HepG2 (cell line): ENCODE measurements at regions not wholly inside any gene's neighbourhood (a gene's known extent, or its start where the extent isn't known, plus 50 kb on each side); places are given as distances from the start of the nearest gene placed in this dataset.

ENCODE experiments used
- EP300 ChIP-seq, 3 experiments: sonication (generic) in 1 of 3; formaldehyde crosslinking in 1 of 3; IDR thresholded peaks; 2 replicates each; pipeline versions ENCODE4 v1.5.1 to v1.6.1; 2011 to 2020; ENCODE audit warnings: low read depth in 2 of 3, low read length in 2 of 3, borderline replicate concordance in 1 of 3, improper control_type of control experiment in 1 of 3, mild to moderate bottlenecking in 1 of 3, missing genetic modification reagents in 1 of 3, moderate library complexity in 1 of 3
- FOSL1 ChIP-seq: sonication (generic); formaldehyde crosslinking; IDR thresholded peaks from 2 replicates; pipeline ENCODE4 v1.9.0; 2021; ENCODE audit warnings: missing genetic modification reagents, borderline replicate concordance
- FOSL2 ChIP-seq: sonication (generic); formaldehyde crosslinking; IDR thresholded peaks from 2 replicates; pipeline ENCODE4 v1.4.0; 2020; ENCODE audit warnings: missing genetic modification reagents
- FOXA1 ChIP-seq, 2 experiments: fragments of 450-650 bp in 1 of 2; sonication (generic) in 1 of 2; formaldehyde crosslinking in 1 of 2; IDR thresholded peaks; 2 replicates each; pipeline versions ENCODE4 v1.4.0 to v1.6.1; 2016 to 2020; ENCODE audit warnings: missing genetic modification reagents in 1 of 2
- GPN1 ChIP-seq: sonication (generic); formaldehyde crosslinking; IDR thresholded peaks from 2 replicates; pipeline ENCODE4 v1.5.1; 2020; ENCODE audit warnings: missing genetic modification reagents, borderline replicate concordance
- JUND ChIP-seq: sonication (generic); formaldehyde crosslinking; IDR thresholded peaks from 2 replicates; pipeline ENCODE4 v1.8.0; 2022; ENCODE audit warnings: mild to moderate bottlenecking, missing genetic modification reagents
- KLF13 ChIP-seq: sonication (generic); formaldehyde crosslinking; IDR thresholded peaks from 2 replicates; pipeline ENCODE4 v1.4.0; 2020; ENCODE audit warnings: mild to moderate bottlenecking, missing genetic modification reagents
- KMT2A ChIP-seq: sonication (generic); formaldehyde crosslinking; IDR thresholded peaks from 2 replicates; pipeline ENCODE4 v1.4.0; 2020; ENCODE audit warnings: missing genetic modification reagents
- LCORL ChIP-seq, 2 experiments: fragments of 450-650 bp in 1 of 2; sonication (generic) in 1 of 2; formaldehyde crosslinking in 1 of 2; IDR thresholded peaks; 2 replicates each; pipeline versions ENCODE4 v1.5.0 to v1.6.1; 2017 to 2020; ENCODE audit warnings: antibody characterized with exemption in 1 of 2, missing genetic modification reagents in 1 of 2
- MYNN ChIP-seq: sonication (generic); formaldehyde crosslinking; IDR thresholded peaks from 2 replicates; pipeline ENCODE4 v1.4.0; 2020; ENCODE audit warnings: mild to moderate bottlenecking, low read depth, missing genetic modification reagents
- NFYB ChIP-seq: sonication (generic); formaldehyde crosslinking; IDR thresholded peaks from 2 replicates; pipeline ENCODE4 v1.4.0; 2020; ENCODE audit warnings: missing genetic modification reagents
- RARA ChIP-seq: IDR thresholded peaks from 2 replicates; pipeline ENCODE4 v1.6.1; 2016; ENCODE audit warnings: missing genetic modification reagents, missing compliant biosample characterization
- SAFB2 ChIP-seq: sonication (generic); formaldehyde crosslinking; IDR thresholded peaks from 2 replicates; pipeline ENCODE4 v1.5.1; 2020; ENCODE audit warnings: missing genetic modification reagents, low read depth, mild to moderate bottlenecking, borderline replicate concordance
- SMAD3 ChIP-seq: sonication (generic); formaldehyde crosslinking; IDR thresholded peaks from 2 replicates; pipeline ENCODE4 v1.4.0; 2020; ENCODE audit warnings: missing genetic modification reagents
- U2AF1 ChIP-seq: fragments of 200-400 bp; formaldehyde crosslinking; optimal IDR thresholded peaks from 2 replicates; pipeline ENCODE3; 2017; ENCODE audit warnings: mild to moderate bottlenecking, low read depth, low read length
- XBP1 ChIP-seq: sonication (generic); formaldehyde crosslinking; IDR thresholded peaks from 2 replicates; pipeline ENCODE4 v1.5.0; 2020; ENCODE audit warnings: missing genetic modification reagents
- ZC3H4 ChIP-seq: sonication (generic); formaldehyde crosslinking; IDR thresholded peaks from 2 replicates; pipeline ENCODE4 v1.4.0; 2020; ENCODE audit warnings: missing genetic modification reagents, borderline replicate concordance
- ZNF549 ChIP-seq: sonication (generic); formaldehyde crosslinking; IDR thresholded peaks from 2 replicates; pipeline ENCODE4 v1.5.0; 2020; ENCODE audit warnings: missing genetic modification reagents
- TF ChIP-seq, protein P1 (sequence below): sonication (generic); formaldehyde crosslinking; IDR thresholded peaks from 2 replicates; pipeline ENCODE4 v1.5.0; 2020; ENCODE audit warnings: mild to moderate bottlenecking, missing genetic modification reagents, borderline replicate concordance
- TF ChIP-seq, protein P2 (sequence below): sonication (generic); formaldehyde crosslinking; IDR thresholded peaks from 2 replicates; pipeline ENCODE4 v1.9.0; 2022; ENCODE audit warnings: low read depth, missing genetic modification reagents

DNA sequence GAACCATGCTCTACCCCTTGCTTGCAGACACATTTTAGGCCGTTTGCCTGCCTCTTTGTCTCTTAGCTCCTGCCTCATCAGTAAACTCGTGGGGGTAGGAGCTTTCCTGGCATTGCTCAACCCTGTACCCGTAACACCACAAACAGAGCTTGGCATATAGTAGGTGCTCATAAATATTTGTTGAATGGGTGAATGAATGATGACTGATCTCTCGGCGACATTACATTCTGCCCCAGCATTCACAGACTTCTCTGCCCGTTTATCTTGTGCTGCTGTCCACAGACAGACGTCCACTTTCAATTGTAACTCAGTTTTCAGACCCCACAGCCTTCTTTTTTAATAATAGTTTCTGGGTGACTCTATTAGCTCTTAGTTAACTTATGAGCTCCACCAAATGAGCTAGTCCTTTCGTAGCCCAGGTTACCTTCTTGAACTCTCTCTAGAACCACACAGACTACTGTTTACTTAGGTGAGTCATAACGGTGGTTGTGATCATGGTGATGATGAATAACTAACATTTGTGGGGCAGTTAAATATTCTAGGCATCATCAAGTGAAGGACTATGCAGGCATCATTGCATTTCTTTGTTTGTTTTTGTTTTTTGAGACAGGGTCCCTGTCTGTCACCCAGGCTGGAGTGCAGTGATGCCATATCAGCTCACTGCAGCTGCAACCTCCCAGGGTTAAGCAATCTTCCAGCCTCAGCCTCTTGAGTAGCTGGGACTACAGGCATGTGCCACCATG lies 188.4 kb downstream of the ADAMTS15 start (continued):
- TF ChIP-seq EP300 (IDR thresholded peaks at IDR 0.05; ENCODE audit: low read depth in 2 of 2, low read length in 2 of 2) (0 out of 4 replicates have a peak, but pooled peaks of 1 of the 2 experiments have one; percentile 7), EP300 (CRISPR knock-in tag; IDR thresholded peaks at IDR 0.05; ENCODE audit: borderline replicate concordance) (no peak), KMT2A (CRISPR knock-in tag) (no peak), JUND (peak; percentile 87), LCORL (IDR thresholded peaks at IDR 0.05) (no peak), LCORL (CRISPR knock-in tag; IDR thresholded peaks at IDR 0.05) (no peak), XBP1 (CRISPR knock-in tag) (no peak), ZC3H4 (CRISPR knock-in tag) (no peak), FOXA1 (IDR thresholded peaks at IDR 0.05) (no peak), FOXA1 (CRISPR knock-in tag; IDR thresholded peaks at IDR 0.05) (peak; percentile 65; the same call in 1 of the 2 replicates), GPN1 (CRISPR knock-in tag) (no peak), FOSL2 (CRISPR knock-in tag) (peak; percentile 91), KLF13 (CRISPR knock-in tag) (no peak), MYNN (CRISPR knock-in tag) (no peak), FOSL1 (peak; percentile 64; the same call in 1 of the 2 replicates), SAFB2 (CRISPR knock-in tag) (no peak), U2AF1 (no peak), SMAD3 (CRISPR knock-in tag) (no peak), NFYB (no peak), RARA (CRISPR knock-in tag) (peak; percentile 41; the same call in 1 of the 2 replicates), ZNF549 (no peak)
- TF ChIP-seq, protein P1, sequence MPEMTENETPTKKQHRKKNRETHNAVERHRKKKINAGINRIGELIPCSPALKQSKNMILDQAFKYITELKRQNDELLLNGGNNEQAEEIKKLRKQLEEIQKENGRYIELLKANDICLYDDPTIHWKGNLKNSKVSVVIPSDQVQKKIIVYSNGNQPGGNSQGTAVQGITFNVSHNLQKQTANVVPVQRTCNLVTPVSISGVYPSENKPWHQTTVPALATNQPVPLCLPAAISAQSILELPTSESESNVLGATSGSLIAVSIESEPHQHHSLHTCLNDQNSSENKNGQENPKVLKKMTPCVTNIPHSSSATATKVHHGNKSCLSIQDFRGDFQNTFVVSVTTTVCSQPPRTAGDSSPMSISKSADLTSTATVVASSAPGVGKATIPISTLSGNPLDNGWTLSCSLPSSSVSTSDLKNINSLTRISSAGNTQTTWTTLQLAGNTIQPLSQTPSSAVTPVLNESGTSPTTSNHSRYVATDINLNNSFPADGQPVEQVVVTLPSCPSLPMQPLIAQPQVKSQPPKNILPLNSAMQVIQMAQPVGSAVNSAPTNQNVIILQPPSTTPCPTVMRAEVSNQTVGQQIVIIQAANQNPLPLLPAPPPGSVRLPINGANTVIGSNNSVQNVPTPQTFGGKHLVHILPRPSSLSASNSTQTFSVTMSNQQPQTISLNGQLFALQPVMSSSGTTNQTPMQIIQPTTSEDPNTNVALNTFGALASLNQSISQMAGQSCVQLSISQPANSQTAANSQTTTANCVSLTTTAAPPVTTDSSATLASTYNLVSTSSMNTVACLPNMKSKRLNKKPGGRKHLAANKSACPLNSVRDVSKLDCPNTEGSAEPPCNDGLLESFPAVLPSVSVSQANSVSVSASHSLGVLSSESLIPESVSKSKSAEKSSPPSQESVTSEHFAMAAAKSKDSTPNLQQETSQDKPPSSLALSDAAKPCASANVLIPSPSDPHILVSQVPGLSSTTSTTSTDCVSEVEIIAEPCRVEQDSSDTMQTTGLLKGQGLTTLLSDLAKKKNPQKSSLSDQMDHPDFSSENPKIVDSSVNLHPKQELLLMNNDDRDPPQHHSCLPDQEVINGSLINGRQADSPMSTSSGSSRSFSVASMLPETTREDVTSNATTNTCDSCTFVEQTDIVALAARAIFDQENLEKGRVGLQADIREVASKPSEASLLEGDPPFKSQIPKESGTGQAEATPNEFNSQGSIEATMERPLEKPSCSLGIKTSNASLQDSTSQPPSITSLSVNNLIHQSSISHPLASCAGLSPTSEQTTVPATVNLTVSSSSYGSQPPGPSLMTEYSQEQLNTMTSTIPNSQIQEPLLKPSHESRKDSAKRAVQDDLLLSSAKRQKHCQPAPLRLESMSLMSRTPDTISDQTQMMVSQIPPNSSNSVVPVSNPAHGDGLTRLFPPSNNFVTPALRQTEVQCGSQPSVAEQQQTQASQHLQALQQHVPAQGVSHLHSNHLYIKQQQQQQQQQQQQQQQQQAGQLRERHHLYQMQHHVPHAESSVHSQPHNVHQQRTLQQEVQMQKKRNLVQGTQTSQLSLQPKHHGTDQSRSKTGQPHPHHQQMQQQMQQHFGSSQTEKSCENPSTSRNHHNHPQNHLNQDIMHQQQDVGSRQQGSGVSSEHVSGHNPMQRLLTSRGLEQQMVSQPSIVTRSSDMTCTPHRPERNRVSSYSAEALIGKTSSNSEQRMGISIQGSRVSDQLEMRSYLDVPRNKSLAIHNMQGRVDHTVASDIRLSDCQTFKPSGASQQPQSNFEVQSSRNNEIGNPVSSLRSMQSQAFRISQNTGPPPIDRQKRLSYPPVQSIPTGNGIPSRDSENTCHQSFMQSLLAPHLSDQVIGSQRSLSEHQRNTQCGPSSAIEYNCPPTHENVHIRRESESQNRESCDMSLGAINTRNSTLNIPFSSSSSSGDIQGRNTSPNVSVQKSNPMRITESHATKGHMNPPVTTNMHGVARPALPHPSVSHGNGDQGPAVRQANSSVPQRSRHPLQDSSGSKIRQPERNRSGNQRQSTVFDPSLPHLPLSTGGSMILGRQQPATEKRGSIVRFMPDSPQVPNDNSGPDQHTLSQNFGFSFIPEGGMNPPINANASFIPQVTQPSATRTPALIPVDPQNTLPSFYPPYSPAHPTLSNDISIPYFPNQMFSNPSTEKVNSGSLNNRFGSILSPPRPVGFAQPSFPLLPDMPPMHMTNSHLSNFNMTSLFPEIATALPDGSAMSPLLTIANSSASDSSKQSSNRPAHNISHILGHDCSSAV = no peak
- TF ChIP-seq, protein P2, sequence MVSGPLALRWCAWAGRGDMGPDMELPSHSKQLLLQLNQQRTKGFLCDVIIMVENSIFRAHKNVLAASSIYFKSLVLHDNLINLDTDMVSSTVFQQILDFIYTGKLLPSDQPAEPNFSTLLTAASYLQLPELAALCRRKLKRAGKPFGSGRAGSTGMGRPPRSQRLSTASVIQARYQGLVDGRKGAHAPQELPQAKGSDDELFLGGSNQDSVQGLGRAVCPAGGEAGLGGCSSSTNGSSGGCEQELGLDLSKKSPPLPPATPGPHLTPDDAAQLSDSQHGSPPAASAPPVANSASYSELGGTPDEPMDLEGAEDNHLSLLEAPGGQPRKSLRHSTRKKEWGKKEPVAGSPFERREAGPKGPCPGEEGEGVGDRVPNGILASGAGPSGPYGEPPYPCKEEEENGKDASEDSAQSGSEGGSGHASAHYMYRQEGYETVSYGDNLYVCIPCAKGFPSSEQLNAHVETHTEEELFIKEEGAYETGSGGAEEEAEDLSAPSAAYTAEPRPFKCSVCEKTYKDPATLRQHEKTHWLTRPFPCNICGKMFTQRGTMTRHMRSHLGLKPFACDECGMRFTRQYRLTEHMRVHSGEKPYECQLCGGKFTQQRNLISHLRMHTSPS (CRISPR knock-in tag) = no peak
